ENCODE measurements at regions not wholly inside any gene's neighbourhood (a gene's known extent, or its start where the extent isn't known, plus 50 kb on each side); places are given as distances from the start of the nearest gene placed in this dataset.

- Histone ChIP-seq H2BK120ac (ENCODE audit: low read depth, low read length) (no peak overlapping the region), H3K18ac (ENCODE audit: low read length) (no peak overlapping the region), H3K23ac (ENCODE audit: low read length) (no peak overlapping the region), H3K4me2 (ENCODE audit: low read length) (no peak overlapping the region), H3K4me1 (ENCODE audit: control insufficient read depth, low read depth, low read length) (no peaks in the 10 kb centered on the region), H2BK5ac (ENCODE audit: low read length) (no peak overlapping the region), H3K56ac (ENCODE audit: low read length) (no peak overlapping the region), H4K5ac (ENCODE audit: low read length) (no peak overlapping the region), H3K79me1 (ENCODE audit: low read length) (no peaks in the 10 kb centered on the region), H3K4ac (ENCODE audit: low read depth, low read length) (no peak overlapping the region), H2AK5ac (ENCODE audit: low read length) (no peak overlapping the region), H3K4me3 (ENCODE audit: low read length) (no peak overlapping the region), H3K27me3 (ENCODE audit: insufficient read depth, low read length, poor library complexity) (no peaks in the 10 kb centered on the region), H3K36me3 (ENCODE audit: control insufficient read depth, insufficient read depth, low read length) (no peaks in the 10 kb centered on the region), H3K9ac (ENCODE audit: low read length) (no peak overlapping the region), H2BK15ac (replicated peaks; ENCODE audit: low read depth) (no peak overlapping the region), H4K8ac (ENCODE audit: low read depth, low read length) (no peak overlapping the region), H3K27ac (ENCODE audit: low read depth, low read length) (no peak overlapping the region), H3K79me2 (ENCODE audit: control insufficient read depth, insufficient read depth, low read length) (no peaks in the 10 kb centered on the region)
- no peak for DNase-seq
- no CpG with 5 or more reads among the region's 1 CpG for WGBS (ENCODE audit: extremely low coverage, insufficient coverage, low lambda C conversion rate)
Measured at GRCh38 chr9:115764645-115765044, 388.9 kb upstream of the PAPPA start.

GRCh38 chr9:115765060-115765459 is 388.5 kb upstream of the PAPPA start:
- WGBS (ENCODE audit: extremely low coverage, insufficient coverage, low lambda C conversion rate): no CpG with 5 or more reads among the region's 2 CpGs
- Histone ChIP-seq H4K8ac (ENCODE audit: low read depth, low read length) (no peak overlapping the region), H3K56ac (ENCODE audit: low read length) (no peak overlapping the region), H3K27me3 (ENCODE audit: insufficient read depth, low read length, poor library complexity) (no peaks in the 10 kb centered on the region), H3K18ac (ENCODE audit: low read length) (no peak overlapping the region), H4K5ac (ENCODE audit: low read length) (no peak overlapping the region), H3K36me3 (ENCODE audit: control insufficient read depth, insufficient read depth, low read length) (no peaks in the 10 kb centered on the region), H3K23ac (ENCODE audit: low read length) (no peak overlapping the region), H3K4me3 (ENCODE audit: low read length) (no peak overlapping the region), H3K4ac (ENCODE audit: low read depth, low read length) (no peak overlapping the region), H2BK15ac (replicated peaks; ENCODE audit: low read depth) (no peak overlapping the region), H3K27ac (ENCODE audit: low read depth, low read length) (no peak overlapping the region), H2AK5ac (ENCODE audit: low read length) (no peak overlapping the region), H3K79me1 (ENCODE audit: low read length) (no peaks in the 10 kb centered on the region), H3K79me2 (ENCODE audit: control insufficient read depth, insufficient read depth, low read length) (no peaks in the 10 kb centered on the region), H3K4me2 (ENCODE audit: low read length) (no peak overlapping the region), H3K4me1 (ENCODE audit: control insufficient read depth, low read depth, low read length) (no peaks in the 10 kb centered on the region), H3K9ac (ENCODE audit: low read length) (no peak overlapping the region), H2BK5ac (ENCODE audit: low read length) (no peak overlapping the region), H2BK120ac (ENCODE audit: low read depth, low read length) (no peak overlapping the region)
- no peak for DNase-seq

- Histone ChIP-seq H4K8ac (ENCODE audit: low read depth, low read length) (no peak overlapping the region), H3K79me2 (ENCODE audit: control insufficient read depth, insufficient read depth, low read length) (no peaks in the 10 kb centered on the region), H3K4ac (ENCODE audit: low read depth, low read length) (no peak overlapping the region), H3K27ac (ENCODE audit: low read depth, low read length) (no peak overlapping the region), H4K5ac (ENCODE audit: low read length) (no peak overlapping the region), H2AK5ac (ENCODE audit: low read length) (no peak overlapping the region), H3K79me1 (ENCODE audit: low read length) (no peaks in the 10 kb centered on the region), H3K23ac (ENCODE audit: low read length) (no peak overlapping the region), H3K4me1 (ENCODE audit: control insufficient read depth, low read depth, low read length) (no peaks in the 10 kb centered on the region), H3K56ac (ENCODE audit: low read length) (no peak overlapping the region), H3K36me3 (ENCODE audit: control insufficient read depth, insufficient read depth, low read length) (no peaks in the 10 kb centered on the region), H2BK120ac (ENCODE audit: low read depth, low read length) (no peak overlapping the region), H2BK15ac (replicated peaks; ENCODE audit: low read depth) (no peak overlapping the region), H3K4me3 (ENCODE audit: low read length) (no peak overlapping the region), H2BK5ac (ENCODE audit: low read length) (no peak overlapping the region), H3K18ac (ENCODE audit: low read length) (no peak overlapping the region), H3K9ac (ENCODE audit: low read length) (no peak overlapping the region), H3K4me2 (ENCODE audit: low read length) (no peak overlapping the region), H3K27me3 (ENCODE audit: insufficient read depth, low read length, poor library complexity) (no peaks in the 10 kb centered on the region)
- no CpG with 5 or more reads among the region's 5 CpGs for WGBS (ENCODE audit: extremely low coverage, insufficient coverage, low lambda C conversion rate)
- DNase-seq: no peak
Measured at GRCh38 chr9:115766370-115766955, 387.1 kb upstream of the PAPPA start.

- H3K79me2 ChIP-seq (ENCODE audit: control insufficient read depth, insufficient read depth, low read length): no peaks in the 10 kb centered on the region
- no peak overlapping the region for H3K56ac ChIP-seq (ENCODE audit: low read length)
- no peaks in the 10 kb centered on the region for H3K27me3 ChIP-seq (ENCODE audit: insufficient read depth, low read length, poor library complexity)
- H3K4me1 ChIP-seq (ENCODE audit: control insufficient read depth, low read depth, low read length): no peaks in the 10 kb centered on the region
- H3K18ac ChIP-seq (ENCODE audit: low read length): no peak overlapping the region
- H3K4me2 ChIP-seq (ENCODE audit: low read length): no peak overlapping the region
- H3K79me1 ChIP-seq (ENCODE audit: low read length): no peaks in the 10 kb centered on the region
- no peaks in the 10 kb centered on the region for H3K36me3 ChIP-seq (ENCODE audit: control insufficient read depth, insufficient read depth, low read length)
- H2AK5ac ChIP-seq (ENCODE audit: low read length): no peak overlapping the region
- no peak overlapping the region for H3K4ac ChIP-seq (ENCODE audit: low read depth, low read length)
- H4K5ac ChIP-seq (ENCODE audit: low read length): no peak overlapping the region
- no peak overlapping the region for H2BK120ac ChIP-seq (ENCODE audit: low read depth, low read length)
- no peak overlapping the region for H3K4me3 ChIP-seq (ENCODE audit: low read length)
- WGBS (ENCODE audit: extremely low coverage, insufficient coverage, low lambda C conversion rate): no CpG with 5 or more reads among the region's 2 CpGs
- no peak overlapping the region for H3K9ac ChIP-seq (ENCODE audit: low read length)
- H3K23ac ChIP-seq (ENCODE audit: low read length): no peak overlapping the region
- no peak for DNase-seq
- no peak overlapping the region for H4K8ac ChIP-seq (ENCODE audit: low read depth, low read length)
- no peak overlapping the region for H2BK15ac ChIP-seq (replicated peaks; ENCODE audit: low read depth)
- no peak overlapping the region for H2BK5ac ChIP-seq (ENCODE audit: low read length)
- no peak overlapping the region for H3K27ac ChIP-seq (ENCODE audit: low read depth, low read length)
Measured at GRCh38 chr9:115770521-115770920, 383.1 kb upstream of the PAPPA start.

- WGBS (ENCODE audit: extremely low coverage, insufficient coverage, low lambda C conversion rate): no CpG with 5 or more reads among the region's 2 CpGs
Measured at GRCh38 chr9:115775659-115776058, 377.9 kb upstream of the PAPPA start.

GRCh38 chr9:115777610-115778009 is 376.0 kb upstream of the PAPPA start:
- Histone ChIP-seq H3K18ac (ENCODE audit: low read length) (no peak overlapping the region), H3K27me3 (ENCODE audit: insufficient read depth, low read length, poor library complexity) (no peaks in the 10 kb centered on the region), H3K4me2 (ENCODE audit: low read length) (no peak overlapping the region), H4K5ac (ENCODE audit: low read length) (no peak overlapping the region), H3K4me3 (ENCODE audit: low read length) (no peak overlapping the region), H3K9ac (ENCODE audit: low read length) (no peak overlapping the region), H3K23ac (ENCODE audit: low read length) (no peak overlapping the region), H3K4ac (ENCODE audit: low read depth, low read length) (no peak overlapping the region), H3K79me1 (ENCODE audit: low read length) (no peaks in the 10 kb centered on the region), H2BK5ac (ENCODE audit: low read length) (no peak overlapping the region), H2AK5ac (ENCODE audit: low read length) (no peak overlapping the region), H3K56ac (ENCODE audit: low read length) (no peak overlapping the region), H3K27ac (ENCODE audit: low read depth, low read length) (no peak overlapping the region), H3K36me3 (ENCODE audit: control insufficient read depth, insufficient read depth, low read length) (no peaks in the 10 kb centered on the region), H3K79me2 (ENCODE audit: control insufficient read depth, insufficient read depth, low read length) (no peaks in the 10 kb centered on the region), H2BK120ac (ENCODE audit: low read depth, low read length) (no peak overlapping the region), H2BK15ac (replicated peaks; ENCODE audit: low read depth) (no peak overlapping the region), H4K8ac (ENCODE audit: low read depth, low read length) (no peak overlapping the region), H3K4me1 (ENCODE audit: control insufficient read depth, low read depth, low read length) (no peaks in the 10 kb centered on the region)
- no peak for DNase-seq
- no CpG with 5 or more reads among the region's 2 CpGs for WGBS (ENCODE audit: extremely low coverage, insufficient coverage, low lambda C conversion rate)

More at GRCh38 chr9:115775659-115776058, 377.9 kb upstream of the PAPPA start:
- H2AK5ac ChIP-seq (ENCODE audit: low read length): no peak overlapping the region
- no peak overlapping the region for H3K18ac ChIP-seq (ENCODE audit: low read length)
- no peak overlapping the region for H4K8ac ChIP-seq (ENCODE audit: low read depth, low read length)
- no peak overlapping the region for H3K9ac ChIP-seq (ENCODE audit: low read length)
- no peak overlapping the region for H3K4ac ChIP-seq (ENCODE audit: low read depth, low read length)
- no peaks in the 10 kb centered on the region for H3K79me2 ChIP-seq (ENCODE audit: control insufficient read depth, insufficient read depth, low read length)
- no peak overlapping the region for H3K23ac ChIP-seq (ENCODE audit: low read length)
- H3K36me3 ChIP-seq (ENCODE audit: control insufficient read depth, insufficient read depth, low read length): no peaks in the 10 kb centered on the region
- no peak for DNase-seq
- H3K27ac ChIP-seq (ENCODE audit: low read depth, low read length): no peak overlapping the region
- no peaks in the 10 kb centered on the region for H3K79me1 ChIP-seq (ENCODE audit: low read length)
- no peak overlapping the region for H3K4me2 ChIP-seq (ENCODE audit: low read length)
- no peak overlapping the region for H2BK15ac ChIP-seq (replicated peaks; ENCODE audit: low read depth)
- H3K56ac ChIP-seq (ENCODE audit: low read length): no peak overlapping the region
- H3K4me1 ChIP-seq (ENCODE audit: control insufficient read depth, low read depth, low read length): no peaks in the 10 kb centered on the region
- no peak overlapping the region for H2BK120ac ChIP-seq (ENCODE audit: low read depth, low read length)
- H3K4me3 ChIP-seq (ENCODE audit: low read length): no peak overlapping the region
- H4K5ac ChIP-seq (ENCODE audit: low read length): no peak overlapping the region
- H2BK5ac ChIP-seq (ENCODE audit: low read length): no peak overlapping the region
- H3K27me3 ChIP-seq (ENCODE audit: insufficient read depth, low read length, poor library complexity): no peaks in the 10 kb centered on the region
